PC-9 (cell line): ENCODE measurements at regions not wholly inside any gene's neighbourhood (a gene's known extent, or its start where the extent isn't known, plus 50 kb on each side); places are given as distances from the start of the nearest gene placed in this dataset.

ENCODE experiments used
- EZH2 ChIP-seq: fragments of 200-600 bp; sonication (generic); IDR thresholded peaks from 2 replicates; pipeline ENCODE4 v1.8.0; 2017; ENCODE audit warnings: antibody characterized with exemption, low read depth
- TF ChIP-seq, protein P1 (sequence below): fragments of 200-600 bp; sonication (generic); conservative IDR thresholded peaks from 2 replicates; pipeline ENCODE4 v1.6.1; 2017; ENCODE audit warnings: mixed run types, antibody characterized with exemption, mild to moderate bottlenecking, moderate library complexity

DNA sequence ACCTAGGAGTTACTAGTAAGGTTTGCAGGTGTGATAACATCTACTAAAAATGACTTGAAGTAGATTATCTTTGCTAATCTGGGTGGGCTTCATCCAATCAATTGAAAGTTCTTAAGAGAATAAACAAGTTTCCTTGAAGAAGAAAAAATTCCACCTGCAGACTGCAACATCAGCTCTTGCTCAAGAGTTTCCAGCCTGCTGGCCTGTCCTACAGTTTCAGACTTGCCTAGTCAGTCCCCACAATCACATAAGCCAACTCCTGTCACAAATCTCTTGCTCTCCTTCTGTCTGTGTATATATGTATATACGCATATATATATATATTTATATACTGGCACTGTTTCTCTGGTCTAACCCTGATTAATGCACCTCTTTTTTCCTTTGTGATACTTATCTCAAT lies 67.3 kb upstream of the ITM2B start:
- TF ChIP-seq, protein P1, sequence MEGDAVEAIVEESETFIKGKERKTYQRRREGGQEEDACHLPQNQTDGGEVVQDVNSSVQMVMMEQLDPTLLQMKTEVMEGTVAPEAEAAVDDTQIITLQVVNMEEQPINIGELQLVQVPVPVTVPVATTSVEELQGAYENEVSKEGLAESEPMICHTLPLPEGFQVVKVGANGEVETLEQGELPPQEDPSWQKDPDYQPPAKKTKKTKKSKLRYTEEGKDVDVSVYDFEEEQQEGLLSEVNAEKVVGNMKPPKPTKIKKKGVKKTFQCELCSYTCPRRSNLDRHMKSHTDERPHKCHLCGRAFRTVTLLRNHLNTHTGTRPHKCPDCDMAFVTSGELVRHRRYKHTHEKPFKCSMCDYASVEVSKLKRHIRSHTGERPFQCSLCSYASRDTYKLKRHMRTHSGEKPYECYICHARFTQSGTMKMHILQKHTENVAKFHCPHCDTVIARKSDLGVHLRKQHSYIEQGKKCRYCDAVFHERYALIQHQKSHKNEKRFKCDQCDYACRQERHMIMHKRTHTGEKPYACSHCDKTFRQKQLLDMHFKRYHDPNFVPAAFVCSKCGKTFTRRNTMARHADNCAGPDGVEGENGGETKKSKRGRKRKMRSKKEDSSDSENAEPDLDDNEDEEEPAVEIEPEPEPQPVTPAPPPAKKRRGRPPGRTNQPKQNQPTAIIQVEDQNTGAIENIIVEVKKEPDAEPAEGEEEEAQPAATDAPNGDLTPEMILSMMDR, result no peak
- TF ChIP-seq EZH2, result no peak
